ENCODE measurements at regions not wholly inside any gene's neighbourhood (a gene's known extent, or its start where the extent isn't known, plus 50 kb on each side); places are given as distances from the start of the nearest gene placed in this dataset.

- TF ChIP-seq POLR2AphosphoS5 (IDR thresholded peaks at IDR 0.05; ENCODE audit: insufficient read depth, low read depth, low read length) (no peak), CTCF (IDR thresholded peaks at IDR 0.05; ENCODE audit: extremely low read depth in 1 of 2, insufficient read depth in 1 of 2, low read depth in 1 of 2, low read length in 2 of 2) (no peak), POLR2A (IDR thresholded peaks at IDR 0.05; ENCODE audit: low read depth, low read length) (no peak), GATA2 (IDR thresholded peaks at IDR 0.05; ENCODE audit: insufficient read depth, insufficient read length, low read depth, low read length) (no peak), MAX (IDR thresholded peaks at IDR 0.05; ENCODE audit: insufficient read depth, insufficient read length) (no peak), JUN (IDR thresholded peaks at IDR 0.05; ENCODE audit: borderline replicate concordance, insufficient read depth, insufficient read length, low read depth) (no peak)
- Histone ChIP-seq H3K4me1 (ENCODE audit: control insufficient read depth, extremely low read depth, insufficient read depth, low read length) (no peaks in the 10 kb centered on the region), H2AFZ (ENCODE audit: low read depth, low read length) (no peak overlapping the region), H3K27ac (ENCODE audit: insufficient read depth, low read depth, low read length) (no peak overlapping the region), H3K9ac (replicated peaks; ENCODE audit: extremely low read depth, insufficient read depth, low read length) (no peak overlapping the region), H4K20me1 (replicated peaks; ENCODE audit: control insufficient read depth, extremely low read depth, insufficient read depth, low read length) (no peaks in the 10 kb centered on the region), H3K9me3 (replicated peaks; ENCODE audit: control insufficient read depth, insufficient read depth, low read length) (no peaks in the 10 kb centered on the region), H3K79me2 (ENCODE audit: control insufficient read depth, insufficient read depth, low read length) (no peaks in the 10 kb centered on the region), H3K4me3 (replicated peaks in 1 of 3; ENCODE audit: insufficient read depth in 1 of 3, low read depth in 1 of 3, low read length in 3 of 3) (no peak overlapping the region), H3K9me1 (replicated peaks; ENCODE audit: control insufficient read depth, extremely low read depth, insufficient read depth, low read length) (no peaks in the 10 kb centered on the region), H3K27me3 (ENCODE audit: control insufficient read depth in 2 of 2, insufficient read depth in 2 of 2, low read length in 2 of 2) (no peaks in the 10 kb centered on the region), H3K4me2 (ENCODE audit: insufficient read depth, low read length) (no peak overlapping the region), H3K36me3 (ENCODE audit: control insufficient read depth in 2 of 2, extremely low read depth in 1 of 2, insufficient read depth in 2 of 2, low read length in 2 of 2) (no peaks in the 10 kb centered on the region)
- intact Hi-C loops (cut with micrococcal nuclease) (no loop called here), dilution Hi-C loops (cut with MboI; ENCODE audit: extremely low pct_ligation_motif_present, low sequenced_read_pairs) (no loop called here)
- POLR2A ChIA-PET, result no interaction called here
- CTCF ChIA-PET, result no interaction called here
- DNase-seq (ENCODE audit: low read depth, low spot score), result no peak
- no TSS peak for BruUV-seq (replicated peaks)
- no peak for FAIRE-seq
Observed at GRCh38 chr12:43057566-43057965, 468.0 kb upstream of the PRICKLE1 start.

DNA sequence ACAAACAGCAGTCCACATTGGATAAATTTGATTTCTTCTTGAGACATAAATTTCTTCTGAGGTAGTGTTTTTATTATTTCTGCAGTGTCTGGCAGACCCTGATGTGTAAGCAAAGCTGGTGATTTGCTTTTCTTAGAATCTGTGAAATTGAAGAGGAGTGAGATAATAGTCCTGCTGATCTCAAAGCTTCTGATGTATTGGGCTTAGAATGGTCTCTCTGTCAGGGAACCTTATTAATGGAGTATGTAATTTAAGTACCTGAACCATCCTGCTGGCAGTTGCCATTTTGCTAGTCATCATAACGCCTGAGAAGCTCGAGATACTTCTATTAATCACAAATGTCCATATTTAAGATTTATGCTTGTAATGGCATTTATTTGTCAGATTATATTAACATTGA, 464.5 kb upstream of the PRICKLE1 start:
- DNase-seq (ENCODE audit: low read depth, low spot score) (no peak), FAIRE-seq (no peak)
- no peaks in the 10 kb centered on the region for H3K9me3 ChIP-seq (replicated peaks; ENCODE audit: control insufficient read depth, insufficient read depth, low read length)
- no peaks in the 10 kb centered on the region for H3K79me2 ChIP-seq (ENCODE audit: control insufficient read depth, insufficient read depth, low read length)
- CTCF ChIA-PET, result interaction anchor here (1.1 kb wide), 1 partner anchor 41 kb away, joined by 3 read pairs; no protein-coding TSS in a partner anchor
- no peak overlapping the region for H3K27ac ChIP-seq (ENCODE audit: insufficient read depth, low read depth, low read length)
- H3K36me3 ChIP-seq (ENCODE audit: control insufficient read depth in 2 of 2, extremely low read depth in 1 of 2, insufficient read depth in 2 of 2, low read length in 2 of 2), result no peaks in the 10 kb centered on the region
- POLR2A ChIA-PET, result interaction anchor here (0.6 kb wide), 1 partner anchor 39 kb away, joined by 3 read pairs; no protein-coding TSS in a partner anchor
- H3K4me2 ChIP-seq (ENCODE audit: insufficient read depth, low read length), result no peak overlapping the region
- no peak overlapping the region for H3K4me3 ChIP-seq (replicated peaks in 1 of 3; ENCODE audit: insufficient read depth in 1 of 3, low read depth in 1 of 3, low read length in 3 of 3)
- no peaks in the 10 kb centered on the region for H3K4me1 ChIP-seq (ENCODE audit: control insufficient read depth, extremely low read depth, insufficient read depth, low read length)
- no peak overlapping the region for H3K9ac ChIP-seq (replicated peaks; ENCODE audit: extremely low read depth, insufficient read depth, low read length)
- no peak overlapping the region for H2AFZ ChIP-seq (ENCODE audit: low read depth, low read length)
- TF ChIP-seq MAX (IDR thresholded peaks at IDR 0.05; ENCODE audit: insufficient read depth, insufficient read length) (no peak), GATA2 (IDR thresholded peaks at IDR 0.05; ENCODE audit: insufficient read depth, insufficient read length, low read depth, low read length) (no peak), CTCF (IDR thresholded peaks at IDR 0.05; ENCODE audit: extremely low read depth in 1 of 2, insufficient read depth in 1 of 2, low read depth in 1 of 2, low read length in 2 of 2) (no peak), EZH2 (IDR thresholded peaks at IDR 0.05; ENCODE audit: borderline replicate concordance, low read depth, low read length, severe bottlenecking) (no peak), MYC (IDR thresholded peaks at IDR 0.05; ENCODE audit: low read depth, low read length) (no peak), POLR2A (IDR thresholded peaks at IDR 0.05; ENCODE audit: low read depth, low read length) (no peak), JUN (IDR thresholded peaks at IDR 0.05; ENCODE audit: borderline replicate concordance, insufficient read depth, insufficient read length, low read depth) (no peak), FOS (IDR thresholded peaks at IDR 0.05; ENCODE audit: borderline replicate concordance, insufficient read depth, low read length) (no peak), POLR2AphosphoS5 (IDR thresholded peaks at IDR 0.05; ENCODE audit: insufficient read depth, low read depth, low read length) (no peak)
- H4K20me1 ChIP-seq (replicated peaks; ENCODE audit: control insufficient read depth, extremely low read depth, insufficient read depth, low read length), result no peaks in the 10 kb centered on the region
- BruUV-seq (replicated peaks), result no TSS peak
- H3K27me3 ChIP-seq (ENCODE audit: control insufficient read depth in 2 of 2, insufficient read depth in 2 of 2, low read length in 2 of 2), result no peaks in the 10 kb centered on the region
- dilution Hi-C loops (cut with MboI; ENCODE audit: extremely low pct_ligation_motif_present, low sequenced_read_pairs) (no loop called here), intact Hi-C loops (cut with micrococcal nuclease) (no loop called here)
- H3K9me1 ChIP-seq (replicated peaks; ENCODE audit: control insufficient read depth, extremely low read depth, insufficient read depth, low read length), result no peaks in the 10 kb centered on the region

Measured in endothelial cell of umbilical vein (primary cell).